ENCODE measurements at regions not wholly inside any gene's neighbourhood (a gene's known extent, or its start where the extent isn't known, plus 50 kb on each side); places are given as distances from the start of the nearest gene placed in this dataset.

DNA sequence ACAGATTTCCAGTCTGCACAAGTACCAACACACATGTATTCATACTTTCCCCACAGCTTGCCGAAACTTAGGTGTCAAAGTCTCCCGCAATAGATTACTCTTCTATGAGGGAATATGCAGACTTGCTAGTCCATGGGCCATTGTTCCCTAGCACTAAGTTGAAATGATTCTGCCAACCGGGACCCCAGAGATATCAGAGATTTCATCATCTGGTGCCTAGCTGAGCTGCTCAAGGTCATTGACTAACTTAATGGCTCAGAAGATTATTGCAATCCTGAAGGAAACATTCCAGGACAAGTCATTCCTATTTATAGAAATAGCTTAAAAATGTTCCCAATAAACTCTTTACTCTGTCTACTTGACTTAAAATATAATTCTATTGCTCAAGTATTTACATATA lies 202.6 kb downstream of the PIK3R1 start:
- no peaks in the 10 kb centered on the region for H3K9me3 ChIP-seq (ENCODE audit: control insufficient read depth in 1 of 2, insufficient read depth in 1 of 2, low read depth in 1 of 2, low read length in 2 of 2)
- ChIA-PET POLR2A (no interaction called here), CTCF (no interaction called here)

DNA sequence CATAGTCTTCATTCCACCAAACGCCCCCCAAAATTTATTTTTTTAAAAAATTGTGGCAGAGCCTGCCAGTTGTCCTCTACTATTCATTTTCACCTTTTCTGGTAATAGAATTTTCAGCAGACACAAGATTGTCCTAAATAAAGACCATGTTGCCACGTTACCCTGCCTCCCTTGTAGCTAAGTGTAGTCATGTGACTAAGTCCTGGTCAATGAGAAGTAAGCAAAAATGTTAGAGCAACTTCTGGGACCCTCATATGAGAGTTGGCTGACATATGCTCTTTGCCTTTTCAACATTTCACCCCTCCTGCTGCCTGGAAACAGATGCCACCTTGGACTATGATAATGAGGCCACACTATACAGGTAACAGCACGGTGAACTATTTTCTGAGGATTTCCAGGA lies 203.1 kb downstream of the PIK3R1 start:
- CTCF ChIA-PET, result no interaction called here

More for the DNA sequence above, 202.6 kb downstream of the PIK3R1 start:
- H3K27ac ChIP-seq (ENCODE audit: low read depth, low read length), result no peak overlapping the region
- no TSS peak for BruUV-seq (replicated peaks)
- H3K27me3 ChIP-seq (ENCODE audit: insufficient read depth, low read length), result no peaks in the 10 kb centered on the region
- peak overlapping the region; percentile 24 for H2AFZ ChIP-seq (ENCODE audit: low read depth, low read length, poor library complexity, severe bottlenecking)
- H3K9me2 ChIP-seq (ENCODE audit: insufficient read depth), result no peaks in the 10 kb centered on the region
- RAD21 ChIA-PET (ENCODE audit: low non-redundant PET in 1 of 2, low total read pairs in 2 of 2, uncharacterized antibody in 2 of 2, unreplicated experiment in 2 of 2), result no interaction called here
- no peak for ATAC-seq
- no peak overlapping the region for H3K4me3 ChIP-seq (replicated peaks in 1 of 2; ENCODE audit: low read depth in 1 of 2, low read length in 2 of 2)
- no peaks in the 10 kb centered on the region for H3K79me2 ChIP-seq (ENCODE audit: insufficient read depth, low read length)
- H3K36me3 ChIP-seq (ENCODE audit: control insufficient read depth in 1 of 2, insufficient read depth in 2 of 2, low read length in 2 of 2), result no peaks in the 10 kb centered on the region
- no peak for DNase-seq (ENCODE audit: low read depth, low spot score)
- no peak overlapping the region for H3K4me2 ChIP-seq (ENCODE audit: low read length)
- H3K4me1 ChIP-seq (ENCODE audit: control insufficient read depth in 1 of 2, insufficient read depth in 2 of 2, low read length in 2 of 2), result peaks cover 4 to 26% of the 10 kb centered on the region in 2 experiments; a peak in 3 of 4 replicates
- no peak overlapping the region for H3K9ac ChIP-seq (ENCODE audit: low read length)
- TF ChIP-seq EZH2phosphoT487 (IDR thresholded peaks at IDR 0.05; ENCODE audit: borderline replicate concordance) (no peak), POLR2AphosphoS5 (IDR thresholded peaks at IDR 0.05; ENCODE audit: low read depth, low read length) (no peak), TCF7L2 (IDR thresholded peaks at IDR 0.05; ENCODE audit: borderline replicate concordance, extremely low read depth, insufficient read depth, insufficient read length) (peak; percentile 20)
- intact Hi-C loops (cut with micrococcal nuclease), result no loop called here
- no peaks in the 10 kb centered on the region for H4K20me1 ChIP-seq (ENCODE audit: insufficient read depth)

More for the DNA sequence above, 203.1 kb downstream of the PIK3R1 start:
- intact Hi-C loops (cut with micrococcal nuclease), result no loop called here
- TF ChIP-seq ELF1 (IDR thresholded peaks at IDR 0.05; ENCODE audit: borderline replicate concordance, low read depth) (no peak), POLR2AphosphoS5 (IDR thresholded peaks at IDR 0.05; ENCODE audit: low read depth, low read length) (no peak), SP1 (IDR thresholded peaks at IDR 0.05; ENCODE audit: low read depth) (no peak), ZNF274 (IDR thresholded peaks at IDR 0.05; ENCODE audit: low read depth, low read length) (no peak), ZFX (IDR thresholded peaks at IDR 0.05) (no peak), CBX3 (IDR thresholded peaks at IDR 0.05; ENCODE audit: low read depth) (no peak), RAD21 (IDR thresholded peaks at IDR 0.05; ENCODE audit: low read depth) (no peak), TCF7L2 (IDR thresholded peaks at IDR 0.05; ENCODE audit: borderline replicate concordance, extremely low read depth, insufficient read depth, insufficient read length) (no peak), JUND (IDR thresholded peaks at IDR 0.05) (no peak), SRF (IDR thresholded peaks at IDR 0.05; ENCODE audit: low read depth) (no peak), CEBPB (IDR thresholded peaks at IDR 0.05; ENCODE audit: low read depth) (no peak), EZH2 (IDR thresholded peaks at IDR 0.05) (no peak), EZH2phosphoT487 (IDR thresholded peaks at IDR 0.05; ENCODE audit: borderline replicate concordance) (no peak), YY1 (IDR thresholded peaks at IDR 0.05; ENCODE audit: extremely low read depth, insufficient replicate concordance, low read depth, low read length) (no peak), FOSL1 (IDR thresholded peaks at IDR 0.05; ENCODE audit: low read depth) (no peak)
- TF ChIP-seq, protein P1, sequence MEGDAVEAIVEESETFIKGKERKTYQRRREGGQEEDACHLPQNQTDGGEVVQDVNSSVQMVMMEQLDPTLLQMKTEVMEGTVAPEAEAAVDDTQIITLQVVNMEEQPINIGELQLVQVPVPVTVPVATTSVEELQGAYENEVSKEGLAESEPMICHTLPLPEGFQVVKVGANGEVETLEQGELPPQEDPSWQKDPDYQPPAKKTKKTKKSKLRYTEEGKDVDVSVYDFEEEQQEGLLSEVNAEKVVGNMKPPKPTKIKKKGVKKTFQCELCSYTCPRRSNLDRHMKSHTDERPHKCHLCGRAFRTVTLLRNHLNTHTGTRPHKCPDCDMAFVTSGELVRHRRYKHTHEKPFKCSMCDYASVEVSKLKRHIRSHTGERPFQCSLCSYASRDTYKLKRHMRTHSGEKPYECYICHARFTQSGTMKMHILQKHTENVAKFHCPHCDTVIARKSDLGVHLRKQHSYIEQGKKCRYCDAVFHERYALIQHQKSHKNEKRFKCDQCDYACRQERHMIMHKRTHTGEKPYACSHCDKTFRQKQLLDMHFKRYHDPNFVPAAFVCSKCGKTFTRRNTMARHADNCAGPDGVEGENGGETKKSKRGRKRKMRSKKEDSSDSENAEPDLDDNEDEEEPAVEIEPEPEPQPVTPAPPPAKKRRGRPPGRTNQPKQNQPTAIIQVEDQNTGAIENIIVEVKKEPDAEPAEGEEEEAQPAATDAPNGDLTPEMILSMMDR (IDR thresholded peaks at IDR 0.05 in 2 of 3, conservative IDR thresholded peaks at IDR 0.05 in 1 of 3; ENCODE audit: borderline replicate concordance in 1 of 3, insufficient read depth in 1 of 3, low read depth in 2 of 3, low read length in 2 of 3), result no peak
- RAD21 ChIA-PET (ENCODE audit: low non-redundant PET in 1 of 2, low total read pairs in 2 of 2, uncharacterized antibody in 2 of 2, unreplicated experiment in 2 of 2), result no interaction called here
- ATAC-seq (no peak), DNase-seq (ENCODE audit: low read depth, low spot score) (no peak)
- H4K20me1 ChIP-seq (ENCODE audit: insufficient read depth), result no peaks in the 10 kb centered on the region
- POLR2A ChIA-PET, result no interaction called here
- no peak overlapping the region for H3K9ac ChIP-seq (ENCODE audit: low read length)
- no peak overlapping the region for H3K4me3 ChIP-seq (replicated peaks in 1 of 2; ENCODE audit: low read depth in 1 of 2, low read length in 2 of 2)
- peaks cover 4 to 31% of the 10 kb centered on the region in 2 experiments; a peak in 3 of 4 replicates for H3K4me1 ChIP-seq (ENCODE audit: control insufficient read depth in 1 of 2, insufficient read depth in 2 of 2, low read length in 2 of 2)
- H3K27ac ChIP-seq (ENCODE audit: low read depth, low read length), result no peak overlapping the region
- no peaks in the 10 kb centered on the region for H3K36me3 ChIP-seq (ENCODE audit: control insufficient read depth in 1 of 2, insufficient read depth in 2 of 2, low read length in 2 of 2)
- no TSS peak for BruUV-seq (replicated peaks)
- H3K79me2 ChIP-seq (ENCODE audit: insufficient read depth, low read length), result no peaks in the 10 kb centered on the region
- no peaks in the 10 kb centered on the region for H3K27me3 ChIP-seq (ENCODE audit: insufficient read depth, low read length)
- no peaks in the 10 kb centered on the region for H3K9me2 ChIP-seq (ENCODE audit: insufficient read depth)
- H3K9me3 ChIP-seq (ENCODE audit: control insufficient read depth in 1 of 2, insufficient read depth in 1 of 2, low read depth in 1 of 2, low read length in 2 of 2), result no peaks in the 10 kb centered on the region
- peak overlapping the region; percentile 24 for H2AFZ ChIP-seq (ENCODE audit: low read depth, low read length, poor library complexity, severe bottlenecking)
- no peak overlapping the region for H3K4me2 ChIP-seq (ENCODE audit: low read length)

Measured in HCT116 (cell line).